ENCODE measurements at regions not wholly inside any gene's neighbourhood (a gene's known extent, or its start where the extent isn't known, plus 50 kb on each side); places are given as distances from the start of the nearest gene placed in this dataset.

GRCh38 chr6:93550551-93551276 is 131.4 kb upstream of the EPHA7 start:
- Histone ChIP-seq H3K36me3 (ENCODE audit: control insufficient read depth in 2 of 2, insufficient read depth in 2 of 2, low read length in 2 of 2) (no peaks in the 10 kb centered on the region), H3K9ac (ENCODE audit: low read depth in 1 of 2, low read length in 2 of 2) (no peak overlapping the region), H3K27ac (ENCODE audit: low read depth in 2 of 2, low read length in 2 of 2) (no peak overlapping the region), H3K4me1 (ENCODE audit: control insufficient read depth in 2 of 2, insufficient read depth in 2 of 2, low read length in 2 of 2) (no peaks in the 10 kb centered on the region), H3K4me3 (ENCODE audit: low read length in 2 of 2) (no peak overlapping the region), H3K27me3 (ENCODE audit: control insufficient read depth in 2 of 2, insufficient read depth in 2 of 2, low read length in 2 of 2) (no peaks in the 10 kb centered on the region), H3K9me3 (ENCODE audit: control insufficient read depth in 2 of 2, low read length in 2 of 2) (no peaks in the 10 kb centered on the region)

GRCh38 chr6:93549868-93550267 is 130.5 kb upstream of the EPHA7 start:
- Histone ChIP-seq H3K27me3 (ENCODE audit: control insufficient read depth in 2 of 2, insufficient read depth in 2 of 2, low read length in 2 of 2) (no peaks in the 10 kb centered on the region), H3K9ac (ENCODE audit: low read depth in 1 of 2, low read length in 2 of 2) (no peak overlapping the region), H3K9me3 (ENCODE audit: control insufficient read depth in 2 of 2, low read length in 2 of 2) (no peaks in the 10 kb centered on the region), H3K36me3 (ENCODE audit: control insufficient read depth in 2 of 2, insufficient read depth in 2 of 2, low read length in 2 of 2) (no peaks in the 10 kb centered on the region), H3K4me1 (ENCODE audit: control insufficient read depth in 2 of 2, insufficient read depth in 2 of 2, low read length in 2 of 2) (no peaks in the 10 kb centered on the region), H3K4me3 (ENCODE audit: low read length in 2 of 2) (no peak overlapping the region), H3K27ac (ENCODE audit: low read depth in 2 of 2, low read length in 2 of 2) (no peak overlapping the region)

- no peaks in the 10 kb centered on the region for H3K27me3 ChIP-seq (ENCODE audit: control insufficient read depth in 2 of 2, insufficient read depth in 2 of 2, low read length in 2 of 2)
- no peak overlapping the region for H3K4me3 ChIP-seq (ENCODE audit: low read length in 2 of 2)
- no peaks in the 10 kb centered on the region for H3K9me3 ChIP-seq (ENCODE audit: control insufficient read depth in 2 of 2, low read length in 2 of 2)
- no peaks in the 10 kb centered on the region for H3K4me1 ChIP-seq (ENCODE audit: control insufficient read depth in 2 of 2, insufficient read depth in 2 of 2, low read length in 2 of 2)
- H3K36me3 ChIP-seq (ENCODE audit: control insufficient read depth in 2 of 2, insufficient read depth in 2 of 2, low read length in 2 of 2): no peaks in the 10 kb centered on the region
- no peak overlapping the region for H3K27ac ChIP-seq (ENCODE audit: low read depth in 2 of 2, low read length in 2 of 2)
- H3K9ac ChIP-seq (ENCODE audit: low read depth in 1 of 2, low read length in 2 of 2): no peak overlapping the region
Observed at GRCh38 chr6:93524671-93525451, 105.5 kb upstream of the EPHA7 start.

- no peak overlapping the region for H3K9ac ChIP-seq (ENCODE audit: low read depth in 1 of 2, low read length in 2 of 2)
- no peak overlapping the region for H3K27ac ChIP-seq (ENCODE audit: low read depth in 2 of 2, low read length in 2 of 2)
- H3K9me3 ChIP-seq (ENCODE audit: control insufficient read depth in 2 of 2, low read length in 2 of 2): no peaks in the 10 kb centered on the region
- no peaks in the 10 kb centered on the region for H3K4me1 ChIP-seq (ENCODE audit: control insufficient read depth in 2 of 2, insufficient read depth in 2 of 2, low read length in 2 of 2)
- H3K27me3 ChIP-seq (ENCODE audit: control insufficient read depth in 2 of 2, insufficient read depth in 2 of 2, low read length in 2 of 2): no peaks in the 10 kb centered on the region
- H3K4me3 ChIP-seq (ENCODE audit: low read length in 2 of 2): no peak overlapping the region
- H3K36me3 ChIP-seq (ENCODE audit: control insufficient read depth in 2 of 2, insufficient read depth in 2 of 2, low read length in 2 of 2): no peaks in the 10 kb centered on the region
Observed at GRCh38 chr6:93523365-93523764, 104.0 kb upstream of the EPHA7 start.

GRCh38 chr6:93516441-93516840 is 97.1 kb upstream of the EPHA7 start:
- H3K4me3 ChIP-seq (ENCODE audit: low read length in 2 of 2): no peak overlapping the region
- H3K27me3 ChIP-seq (ENCODE audit: control insufficient read depth in 2 of 2, insufficient read depth in 2 of 2, low read length in 2 of 2): no peaks in the 10 kb centered on the region
- no peaks in the 10 kb centered on the region for H3K9me3 ChIP-seq (ENCODE audit: control insufficient read depth in 2 of 2, low read length in 2 of 2)
- no peak overlapping the region for H3K27ac ChIP-seq (ENCODE audit: low read depth in 2 of 2, low read length in 2 of 2)
- H3K4me1 ChIP-seq (ENCODE audit: control insufficient read depth in 2 of 2, insufficient read depth in 2 of 2, low read length in 2 of 2): no peaks in the 10 kb centered on the region
- H3K9ac ChIP-seq (ENCODE audit: low read depth in 1 of 2, low read length in 2 of 2): no peak overlapping the region
- no peaks in the 10 kb centered on the region for H3K36me3 ChIP-seq (ENCODE audit: control insufficient read depth in 2 of 2, insufficient read depth in 2 of 2, low read length in 2 of 2)

GRCh38 chr6:93515736-93516135 is 96.4 kb upstream of the EPHA7 start:
- no peak overlapping the region for H3K9ac ChIP-seq (ENCODE audit: low read depth in 1 of 2, low read length in 2 of 2)
- H3K27me3 ChIP-seq (ENCODE audit: control insufficient read depth in 2 of 2, insufficient read depth in 2 of 2, low read length in 2 of 2): no peaks in the 10 kb centered on the region
- H3K4me3 ChIP-seq (ENCODE audit: low read length in 2 of 2): no peak overlapping the region
- no peaks in the 10 kb centered on the region for H3K36me3 ChIP-seq (ENCODE audit: control insufficient read depth in 2 of 2, insufficient read depth in 2 of 2, low read length in 2 of 2)
- H3K27ac ChIP-seq (ENCODE audit: low read depth in 2 of 2, low read length in 2 of 2): no peak overlapping the region
- no peaks in the 10 kb centered on the region for H3K4me1 ChIP-seq (ENCODE audit: control insufficient read depth in 2 of 2, insufficient read depth in 2 of 2, low read length in 2 of 2)
- H3K9me3 ChIP-seq (ENCODE audit: control insufficient read depth in 2 of 2, low read length in 2 of 2): no peaks in the 10 kb centered on the region

GRCh38 chr6:93498713-93499112 is 79.4 kb upstream of the EPHA7 start:
- H3K4me3 ChIP-seq (ENCODE audit: low read length in 2 of 2): no peak overlapping the region

GRCh38 chr6:93496548-93496947 is 77.2 kb upstream of the EPHA7 start:
- H3K36me3 ChIP-seq (ENCODE audit: control insufficient read depth in 2 of 2, insufficient read depth in 2 of 2, low read length in 2 of 2): no peaks in the 10 kb centered on the region
- no peak overlapping the region for H3K4me3 ChIP-seq (ENCODE audit: low read length in 2 of 2)
- no peaks in the 10 kb centered on the region for H3K9me3 ChIP-seq (ENCODE audit: control insufficient read depth in 2 of 2, low read length in 2 of 2)
- H3K27ac ChIP-seq (ENCODE audit: low read depth in 2 of 2, low read length in 2 of 2): no peak overlapping the region
- H3K27me3 ChIP-seq (ENCODE audit: control insufficient read depth in 2 of 2, insufficient read depth in 2 of 2, low read length in 2 of 2): no peaks in the 10 kb centered on the region
- H3K4me1 ChIP-seq (ENCODE audit: control insufficient read depth in 2 of 2, insufficient read depth in 2 of 2, low read length in 2 of 2): no peaks in the 10 kb centered on the region
- H3K9ac ChIP-seq (ENCODE audit: low read depth in 1 of 2, low read length in 2 of 2): no peak overlapping the region

More at GRCh38 chr6:93498713-93499112, 79.4 kb upstream of the EPHA7 start:
- Histone ChIP-seq H3K4me1 (ENCODE audit: control insufficient read depth in 2 of 2, insufficient read depth in 2 of 2, low read length in 2 of 2) (no peaks in the 10 kb centered on the region), H3K27ac (ENCODE audit: low read depth in 2 of 2, low read length in 2 of 2) (no peak overlapping the region), H3K9me3 (ENCODE audit: control insufficient read depth in 2 of 2, low read length in 2 of 2) (no peaks in the 10 kb centered on the region), H3K27me3 (ENCODE audit: control insufficient read depth in 2 of 2, insufficient read depth in 2 of 2, low read length in 2 of 2) (no peaks in the 10 kb centered on the region), H3K36me3 (ENCODE audit: control insufficient read depth in 2 of 2, insufficient read depth in 2 of 2, low read length in 2 of 2) (no peaks in the 10 kb centered on the region), H3K9ac (ENCODE audit: low read depth in 1 of 2, low read length in 2 of 2) (no peak overlapping the region)

GRCh38 chr6:93494057-93494456 is 74.7 kb upstream of the EPHA7 start:
- Histone ChIP-seq H3K9me3 (ENCODE audit: control insufficient read depth in 2 of 2, low read length in 2 of 2) (no peaks in the 10 kb centered on the region), H3K36me3 (ENCODE audit: control insufficient read depth in 2 of 2, insufficient read depth in 2 of 2, low read length in 2 of 2) (no peaks in the 10 kb centered on the region), H3K27ac (ENCODE audit: low read depth in 2 of 2, low read length in 2 of 2) (no peak overlapping the region), H3K4me1 (ENCODE audit: control insufficient read depth in 2 of 2, insufficient read depth in 2 of 2, low read length in 2 of 2) (no peaks in the 10 kb centered on the region), H3K4me3 (ENCODE audit: low read length in 2 of 2) (no peak overlapping the region), H3K9ac (ENCODE audit: low read depth in 1 of 2, low read length in 2 of 2) (no peak overlapping the region), H3K27me3 (ENCODE audit: control insufficient read depth in 2 of 2, insufficient read depth in 2 of 2, low read length in 2 of 2) (no peaks in the 10 kb centered on the region)

GRCh38 chr6:93474733-93475179 is 55.4 kb upstream of the EPHA7 start:
- Histone ChIP-seq H3K4me3 (ENCODE audit: low read length in 2 of 2) (peak overlapping the region in 1 of 2 donors; percentile 7), H3K27ac (ENCODE audit: low read depth in 2 of 2, low read length in 2 of 2) (peak overlapping the region; percentile 1 to 69), H3K27me3 (ENCODE audit: control insufficient read depth in 2 of 2, insufficient read depth in 2 of 2, low read length in 2 of 2) (no peaks in the 10 kb centered on the region), H3K9me3 (ENCODE audit: control insufficient read depth in 2 of 2, low read length in 2 of 2) (no peaks in the 10 kb centered on the region), H3K9ac (ENCODE audit: low read depth in 1 of 2, low read length in 2 of 2) (no peak overlapping the region), H3K4me1 (ENCODE audit: control insufficient read depth in 2 of 2, insufficient read depth in 2 of 2, low read length in 2 of 2) (no peaks in the 10 kb centered on the region), H3K36me3 (ENCODE audit: control insufficient read depth in 2 of 2, insufficient read depth in 2 of 2, low read length in 2 of 2) (no peaks in the 10 kb centered on the region)
